RWPE1 (cell line): ENCODE measurements at regions not wholly inside any gene's neighbourhood (a gene's known extent, or its start where the extent isn't known, plus 50 kb on each side); places are given as distances from the start of the nearest gene placed in this dataset.

ENCODE experiments used
- CTCF ChIA-PET: fragments of 350-600 bp; sonication (Branson Sonifier 250); formaldehyde crosslinking; extraction: SDS; loops from one replicate; lab custom pipeline; 2021; lab: Yijun Ruan, JAX
- POLR2A ChIA-PET: fragments of 400-600 bp; formaldehyde crosslinking; extraction: SDS; loops from one replicate; lab custom pipeline; 2020; ENCODE audit warnings: antibody characterized with exemption; ENCODE audit not compliant: low non-redundant PET; lab: Yijun Ruan, JAX
- DNase-seq: peaks from one replicate; pipeline ENCODE4 v3.0.0; 2012; ENCODE audit warnings: low spot score
- H3K27ac ChIP-seq: fragments of 450-650 bp; 2 replicates; pipeline ENCODE4 v1.5.1; 2017
- CTCF ChIP-seq: fragments of 450-650 bp; conservative IDR thresholded peaks from 2 replicates; pipeline ENCODE4 v1.5.1; 2017; ENCODE audit warnings: low read depth, mild to moderate bottlenecking

- ChIA-PET POLR2A (no interaction called here), CTCF (no interaction called here)
- TF ChIP-seq CTCF: no peak
- no peak overlapping the region for H3K27ac ChIP-seq
- DNase-seq: no peak
These were observed 134.4 kb upstream of the ASCC3 start for GRCh38 chr6:101015541-101015940.

- CTCF ChIA-PET: no interaction called here
- no peak for DNase-seq
- no peak overlapping the region for H3K27ac ChIP-seq
- POLR2A ChIA-PET: no interaction called here
- no peak for TF ChIP-seq CTCF
These were observed 135.0 kb upstream of the ASCC3 start for GRCh38 chr6:101016163-101016562.

GRCh38 chr6:101018157-101018556 lies 137.0 kb upstream of the ASCC3 start:
- ChIA-PET POLR2A (no interaction called here), CTCF (no interaction called here)
- no peak overlapping the region for H3K27ac ChIP-seq
- no peak for TF ChIP-seq CTCF
- DNase-seq: no peak

- ChIA-PET CTCF (no interaction called here), POLR2A (no interaction called here)
- no peak overlapping the region for H3K27ac ChIP-seq
- no peak for TF ChIP-seq CTCF
- DNase-seq: no peak
These were observed 140.4 kb upstream of the ASCC3 start for GRCh38 chr6:101021504-101021903.

GRCh38 chr6:101042966-101043365 lies 161.8 kb upstream of the ASCC3 start:
- no peak overlapping the region for H3K27ac ChIP-seq
- ChIA-PET CTCF (interaction anchor here (0.7 kb wide), 1 partner anchor 1756 kb away, joined by 3 read pairs; no protein-coding TSS in a partner anchor), POLR2A (no interaction called here)
- DNase-seq: no peak
- TF ChIP-seq CTCF: no peak

GRCh38 chr6:101058296-101058695 lies 177.2 kb upstream of the ASCC3 start:
- TF ChIP-seq CTCF: no peak
- POLR2A ChIA-PET: no interaction called here
- H3K27ac ChIP-seq: no peak overlapping the region
- no peak for DNase-seq
- CTCF ChIA-PET: interaction anchor here (1.0 kb wide), 1 partner anchor 161 kb away, joined by 4 read pairs; no protein-coding TSS in a partner anchor

GRCh38 chr6:101066481-101066880 lies 185.4 kb upstream of the ASCC3 start:
- POLR2A ChIA-PET: no interaction called here
- no peak overlapping the region for H3K27ac ChIP-seq
- no peak for TF ChIP-seq CTCF
- no peak for DNase-seq
- CTCF ChIA-PET: no interaction called here
